Calu3 (cell line): ENCODE measurements at regions not wholly inside any gene's neighbourhood (a gene's known extent, or its start where the extent isn't known, plus 50 kb on each side); places are given as distances from the start of the nearest gene placed in this dataset.

Experiments
- BruUV-seq: library from RNA; stranded (reverse); fragments of 400-500 nt; replicated peaks from 2 replicates; lab custom pipeline; 2021; lab: Mats Ljungman, UMichigan
- CTCF ChIA-PET: fragments of 300-600 bp; sonication (Branson Sonifier 250); formaldehyde crosslinking; loops from one replicate; lab custom pipeline; 2022; ENCODE audit warnings: antibody characterized with exemption; lab: Charles Lee
- DNase-seq: peaks from one replicate; pipeline ENCODE4 v3.0.0; 2022
- H3K27ac Mint-ChIP-seq: one replicate; pipeline ENCODE4 v1.8.0; 2022; ENCODE audit warnings: mixed read lengths; ENCODE audit not compliant: unreplicated experiment
- H3K27me3 Mint-ChIP-seq: one replicate; pipeline ENCODE4 v1.8.0; 2022; ENCODE audit warnings: mixed read lengths; ENCODE audit not compliant: unreplicated experiment
- H3K36me3 Mint-ChIP-seq: one replicate; pipeline ENCODE4 v1.8.0; 2022; ENCODE audit warnings: mild to moderate bottlenecking, moderate library complexity, mixed read lengths; ENCODE audit not compliant: insufficient read depth, unreplicated experiment
- H3K4me1 Mint-ChIP-seq: one replicate; pipeline ENCODE4 v1.8.0; 2022; ENCODE audit warnings: mild to moderate bottlenecking, low read depth, mixed read lengths; ENCODE audit not compliant: unreplicated experiment
- H3K4me3 Mint-ChIP-seq: one replicate; pipeline ENCODE4 v1.8.0; 2022; ENCODE audit warnings: mild to moderate bottlenecking, low read depth, moderate library complexity, mixed read lengths; ENCODE audit not compliant: unreplicated experiment
- H3K9me3 Mint-ChIP-seq: one replicate; pipeline ENCODE4 v1.8.0; 2022; ENCODE audit warnings: low read depth, mixed read lengths; ENCODE audit not compliant: unreplicated experiment
- intact Hi-C: fragments of 100-400 bp; cut with micrococcal nuclease; formaldehyde crosslinking; loops from one replicate; pipeline ENCODE4 v1.10.0; 2022; ENCODE audit not compliant: unreplicated experiment
- TF ChIP-seq, protein P1 (sequence below): fragments of 200-600 bp; IDR thresholded peaks from one replicate; pipeline ENCODE4 v1.8.0; 2022; ENCODE audit warnings: antibody characterized with exemption; ENCODE audit not compliant: unreplicated experiment

- H3K4me3 Mint-ChIP-seq = no peak overlapping the region
- intact Hi-C loops = no loop called here
- no peaks in the 10 kb centered on the region for H3K36me3 Mint-ChIP-seq
- CTCF ChIA-PET = no interaction called here
- no peaks in the 10 kb centered on the region for H3K4me1 Mint-ChIP-seq
- H3K27me3 Mint-ChIP-seq = no peaks in the 10 kb centered on the region
- no peak overlapping the region for H3K27ac Mint-ChIP-seq
- no peak for DNase-seq
- TF ChIP-seq, protein P1, sequence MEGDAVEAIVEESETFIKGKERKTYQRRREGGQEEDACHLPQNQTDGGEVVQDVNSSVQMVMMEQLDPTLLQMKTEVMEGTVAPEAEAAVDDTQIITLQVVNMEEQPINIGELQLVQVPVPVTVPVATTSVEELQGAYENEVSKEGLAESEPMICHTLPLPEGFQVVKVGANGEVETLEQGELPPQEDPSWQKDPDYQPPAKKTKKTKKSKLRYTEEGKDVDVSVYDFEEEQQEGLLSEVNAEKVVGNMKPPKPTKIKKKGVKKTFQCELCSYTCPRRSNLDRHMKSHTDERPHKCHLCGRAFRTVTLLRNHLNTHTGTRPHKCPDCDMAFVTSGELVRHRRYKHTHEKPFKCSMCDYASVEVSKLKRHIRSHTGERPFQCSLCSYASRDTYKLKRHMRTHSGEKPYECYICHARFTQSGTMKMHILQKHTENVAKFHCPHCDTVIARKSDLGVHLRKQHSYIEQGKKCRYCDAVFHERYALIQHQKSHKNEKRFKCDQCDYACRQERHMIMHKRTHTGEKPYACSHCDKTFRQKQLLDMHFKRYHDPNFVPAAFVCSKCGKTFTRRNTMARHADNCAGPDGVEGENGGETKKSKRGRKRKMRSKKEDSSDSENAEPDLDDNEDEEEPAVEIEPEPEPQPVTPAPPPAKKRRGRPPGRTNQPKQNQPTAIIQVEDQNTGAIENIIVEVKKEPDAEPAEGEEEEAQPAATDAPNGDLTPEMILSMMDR = no peak
- peaks cover 10% of the 10 kb centered on the region for H3K9me3 Mint-ChIP-seq
- no TSS peak for BruUV-seq
Measured at GRCh38 chr10:108421266-108421665, 1256.8 kb upstream of the SORCS1 start.

DNA sequence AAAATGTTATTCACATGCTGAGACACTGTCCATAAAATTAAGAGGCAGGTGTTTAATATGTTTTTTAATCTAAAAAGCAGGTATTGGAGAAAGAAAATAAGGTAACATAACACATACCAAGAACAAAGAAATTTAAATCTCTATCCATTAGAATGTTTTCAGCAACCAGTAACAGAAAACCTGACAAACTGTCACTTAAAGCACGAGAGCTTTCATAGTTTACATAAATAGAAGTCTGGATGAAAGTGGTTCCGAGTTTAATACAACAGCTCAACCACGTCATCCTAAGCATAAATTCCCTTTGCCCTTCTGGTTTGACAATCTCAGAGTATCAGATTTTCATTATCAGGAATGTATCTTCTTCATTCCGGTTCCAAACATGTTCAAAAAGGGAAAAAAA is 1249.4 kb upstream of the SORCS1 start:
- TF ChIP-seq, protein P1 = no peak
- Mint-ChIP-seq H3K27ac (no peak overlapping the region), H3K4me3 (no peak overlapping the region), H3K9me3 (peaks cover 5% of the 10 kb centered on the region), H3K27me3 (no peaks in the 10 kb centered on the region), H3K4me1 (no peaks in the 10 kb centered on the region), H3K36me3 (no peaks in the 10 kb centered on the region)
- DNase-seq = no peak
- CTCF ChIA-PET = no interaction called here
- no TSS peak for BruUV-seq
- intact Hi-C loops = no loop called here

GRCh38 chr10:108412323-108412722 is 1247.8 kb upstream of the SORCS1 start:
- no peaks in the 10 kb centered on the region for H3K27me3 Mint-ChIP-seq
- H3K36me3 Mint-ChIP-seq = no peaks in the 10 kb centered on the region
- no peaks in the 10 kb centered on the region for H3K4me1 Mint-ChIP-seq
- intact Hi-C loops = no loop called here
- H3K4me3 Mint-ChIP-seq = no peak overlapping the region
- CTCF ChIA-PET = no interaction called here
- no peak for DNase-seq
- no TSS peak for BruUV-seq
- no peak overlapping the region for H3K27ac Mint-ChIP-seq
- TF ChIP-seq, protein P1 = no peak
- peaks cover 5% of the 10 kb centered on the region for H3K9me3 Mint-ChIP-seq

DNA sequence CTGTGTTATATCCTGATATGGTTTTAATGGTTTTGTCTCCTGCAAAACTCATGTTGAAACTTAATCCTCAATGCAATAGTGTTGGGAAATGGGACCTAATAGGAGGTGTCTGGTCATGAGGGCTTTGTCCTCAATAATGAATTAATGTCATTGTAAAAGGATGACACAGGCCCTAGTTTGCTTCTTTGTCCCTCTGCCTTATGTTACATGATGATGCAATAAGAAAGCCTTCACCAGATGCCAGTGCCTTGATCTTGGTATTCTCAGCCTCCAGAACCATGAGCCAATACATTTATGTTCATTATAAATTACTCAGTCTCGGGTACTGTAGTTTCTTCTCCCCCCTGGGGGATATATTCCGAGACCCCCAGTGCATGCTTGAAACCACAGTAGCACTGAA is 1247.4 kb upstream of the SORCS1 start:
- TF ChIP-seq, protein P1 = no peak
- CTCF ChIA-PET = no interaction called here
- Mint-ChIP-seq H3K4me3 (no peak overlapping the region), H3K36me3 (no peaks in the 10 kb centered on the region), H3K9me3 (peaks cover 5% of the 10 kb centered on the region), H3K27ac (no peak overlapping the region), H3K4me1 (no peaks in the 10 kb centered on the region), H3K27me3 (no peaks in the 10 kb centered on the region)
- DNase-seq = no peak
- intact Hi-C loops = no loop called here
- no TSS peak for BruUV-seq

DNA sequence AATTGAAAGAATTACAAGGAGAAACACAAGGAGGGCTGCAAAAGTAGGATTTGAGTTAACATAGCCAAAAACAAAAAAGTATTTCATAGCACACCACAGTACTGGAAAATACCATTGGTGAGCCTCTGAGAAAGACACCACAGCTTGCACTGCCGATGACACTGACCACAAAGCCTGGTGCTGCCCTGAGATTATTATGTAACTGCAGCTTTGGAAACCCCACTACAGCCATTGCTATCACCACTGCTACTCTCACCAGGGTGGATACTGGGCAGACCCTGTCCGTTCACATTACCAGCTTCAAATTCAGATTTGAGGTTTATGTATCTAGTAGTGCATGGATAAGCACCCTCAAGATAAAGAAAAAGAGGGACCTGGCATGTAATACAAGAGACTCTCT is 1246.7 kb upstream of the SORCS1 start:
- CTCF ChIA-PET = no interaction called here
- TF ChIP-seq, protein P1 = no peak
- H3K9me3 Mint-ChIP-seq = peaks cover 5% of the 10 kb centered on the region
- BruUV-seq = no TSS peak
- no peak for DNase-seq
- no peak overlapping the region for H3K27ac Mint-ChIP-seq
- no peaks in the 10 kb centered on the region for H3K36me3 Mint-ChIP-seq
- no peaks in the 10 kb centered on the region for H3K27me3 Mint-ChIP-seq
- intact Hi-C loops = no loop called here
- no peaks in the 10 kb centered on the region for H3K4me1 Mint-ChIP-seq
- H3K4me3 Mint-ChIP-seq = no peak overlapping the region
